ENCODE measurements at regions not wholly inside any gene's neighbourhood (a gene's known extent, or its start where the extent isn't known, plus 50 kb on each side); places are given as distances from the start of the nearest gene placed in this dataset.

- Histone ChIP-seq H3K4me2 (ENCODE audit: low read depth, low read length, poor library complexity, severe bottlenecking) (no peak overlapping the region), H4K20me1 (ENCODE audit: low read depth, low read length) (no peaks in the 10 kb centered on the region), H3K9me2 (replicated peaks; ENCODE audit: insufficient read depth, low read length) (no peaks in the 10 kb centered on the region), H3K9ac (ENCODE audit: low read length) (no peak overlapping the region), H3K9me3 (ENCODE audit: insufficient read depth, low read length) (no peaks in the 10 kb centered on the region), H2AFZ (ENCODE audit: low read depth, low read length, severe bottlenecking) (no peak overlapping the region), H3K36me3 (ENCODE audit: low read length) (no peaks in the 10 kb centered on the region), H3F3A (ENCODE audit: insufficient read depth) (no peaks in the 10 kb centered on the region), H3K79me2 (ENCODE audit: insufficient read depth, low read length) (no peaks in the 10 kb centered on the region), H3K4me3 (ENCODE audit: insufficient read depth, low read length, poor library complexity, severe bottlenecking) (no peak overlapping the region), H3K27ac (ENCODE audit: low read depth, low read length) (no peak overlapping the region), H3K27me3 (ENCODE audit: low read length) (no peaks in the 10 kb centered on the region)
- TF ChIP-seq EZH2phosphoT487 (conservative IDR thresholded peaks at IDR 0.05; ENCODE audit: low read length), result no peak
- no peak for TF ChIP-seq CTCF (IDR thresholded peaks at IDR 0.05; ENCODE audit: insufficient read depth, low read length, poor library complexity, severe bottlenecking)
Observed at GRCh38 chr5:89707891-89708290, 701.7 kb downstream of the CETN3 start.

GRCh38 chr5:89706731-89707130 lies 702.8 kb downstream of the CETN3 start:
- H3K9me2 ChIP-seq (replicated peaks; ENCODE audit: insufficient read depth, low read length), result no peaks in the 10 kb centered on the region

GRCh38 chr5:89703817-89704216 lies 705.7 kb downstream of the CETN3 start:
- no peaks in the 10 kb centered on the region for H4K20me1 ChIP-seq (ENCODE audit: low read depth, low read length)
- H3K9ac ChIP-seq (ENCODE audit: low read length), result no peak overlapping the region
- no peak overlapping the region for H3K27ac ChIP-seq (ENCODE audit: low read depth, low read length)
- H3K9me2 ChIP-seq (replicated peaks; ENCODE audit: insufficient read depth, low read length), result no peaks in the 10 kb centered on the region
- H3F3A ChIP-seq (ENCODE audit: insufficient read depth), result no peaks in the 10 kb centered on the region
- no peak overlapping the region for H3K4me2 ChIP-seq (ENCODE audit: low read depth, low read length, poor library complexity, severe bottlenecking)
- no peaks in the 10 kb centered on the region for H3K27me3 ChIP-seq (ENCODE audit: low read length)
- no peak overlapping the region for H2AFZ ChIP-seq (ENCODE audit: low read depth, low read length, severe bottlenecking)
- H3K9me3 ChIP-seq (ENCODE audit: insufficient read depth, low read length), result no peaks in the 10 kb centered on the region
- H3K36me3 ChIP-seq (ENCODE audit: low read length), result no peaks in the 10 kb centered on the region
- TF ChIP-seq EZH2phosphoT487 (conservative IDR thresholded peaks at IDR 0.05; ENCODE audit: low read length) (no peak), CTCF (IDR thresholded peaks at IDR 0.05; ENCODE audit: insufficient read depth, low read length, poor library complexity, severe bottlenecking) (no peak)
- no peaks in the 10 kb centered on the region for H3K79me2 ChIP-seq (ENCODE audit: insufficient read depth, low read length)
- no peak overlapping the region for H3K4me3 ChIP-seq (ENCODE audit: insufficient read depth, low read length, poor library complexity, severe bottlenecking)

More at GRCh38 chr5:89706731-89707130, 702.8 kb downstream of the CETN3 start:
- H2AFZ ChIP-seq (ENCODE audit: low read depth, low read length, severe bottlenecking), result no peak overlapping the region
- H3K4me3 ChIP-seq (ENCODE audit: insufficient read depth, low read length, poor library complexity, severe bottlenecking), result no peak overlapping the region
- no peaks in the 10 kb centered on the region for H3K9me3 ChIP-seq (ENCODE audit: insufficient read depth, low read length)
- no peak overlapping the region for H3K9ac ChIP-seq (ENCODE audit: low read length)
- H3K4me2 ChIP-seq (ENCODE audit: low read depth, low read length, poor library complexity, severe bottlenecking), result no peak overlapping the region
- no peaks in the 10 kb centered on the region for H3K27me3 ChIP-seq (ENCODE audit: low read length)
- H3K79me2 ChIP-seq (ENCODE audit: insufficient read depth, low read length), result no peaks in the 10 kb centered on the region
- TF ChIP-seq EZH2phosphoT487 (conservative IDR thresholded peaks at IDR 0.05; ENCODE audit: low read length) (no peak), CTCF (IDR thresholded peaks at IDR 0.05; ENCODE audit: insufficient read depth, low read length, poor library complexity, severe bottlenecking) (no peak)
- H3K27ac ChIP-seq (ENCODE audit: low read depth, low read length), result no peak overlapping the region
- no peaks in the 10 kb centered on the region for H3K36me3 ChIP-seq (ENCODE audit: low read length)
- no peaks in the 10 kb centered on the region for H3F3A ChIP-seq (ENCODE audit: insufficient read depth)
- H4K20me1 ChIP-seq (ENCODE audit: low read depth, low read length), result no peaks in the 10 kb centered on the region

Data from SU-DHL-6 (cell line).